ENCODE measurements at regions not wholly inside any gene's neighbourhood (a gene's known extent, or its start where the extent isn't known, plus 50 kb on each side); places are given as distances from the start of the nearest gene placed in this dataset.

- TF ChIP-seq CTCF (IDR thresholded peaks at IDR 0.05 in 4 of 5, conservative IDR thresholded peaks at IDR 0.05 in 1 of 5), result no peak
- no peak for TF ChIP-seq POLR2A (IDR thresholded peaks at IDR 0.05)
Measured at GRCh38 chr13:44003481-44003880, 123.8 kb downstream of the LACC1 start.
